ENCODE measurements at regions not wholly inside any gene's neighbourhood (a gene's known extent, or its start where the extent isn't known, plus 50 kb on each side); places are given as distances from the start of the nearest gene placed in this dataset.

- no peak for TF ChIP-seq CTCF (conservative IDR thresholded peaks at IDR 0.05)
- no peak for TF ChIP-seq ZFX (IDR thresholded peaks at IDR 0.05)
Measured at GRCh38 chr13:47168618-47169017, 271.8 kb upstream of the HTR2A start.

All from C4-2B (cell line).